GM18511 (cell line): ENCODE measurements at regions not wholly inside any gene's neighbourhood (a gene's known extent, or its start where the extent isn't known, plus 50 kb on each side); places are given as distances from the start of the nearest gene placed in this dataset.

Source experiments
- ATAC-seq: cut with Tn5 transposase; IDR thresholded peaks from one replicate; pipeline ENCODE4 v1.9.1; 2021; ENCODE audit warnings: mild to moderate bottlenecking, moderate library complexity; ENCODE audit not compliant: unreplicated experiment

DNA sequence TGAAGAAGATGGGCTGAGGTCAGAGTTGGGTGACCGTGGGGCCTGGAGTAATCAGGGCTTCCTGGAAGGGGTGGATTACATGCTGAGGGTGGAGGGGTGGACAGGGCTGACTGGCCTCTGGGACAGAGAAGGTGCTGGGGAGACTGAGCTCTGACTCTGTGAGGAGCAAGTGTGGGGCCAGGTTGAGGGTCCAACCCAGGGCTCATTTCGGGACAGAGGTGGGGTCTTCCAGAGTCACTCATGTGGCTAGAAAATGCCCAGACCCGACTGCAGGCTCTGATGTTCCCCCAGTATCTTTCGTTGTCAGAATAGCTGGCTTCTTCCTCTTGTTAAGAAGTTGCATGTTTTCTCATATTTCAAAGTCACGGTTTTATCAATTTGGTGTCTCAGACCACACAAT, 311.8 kb downstream of the PTPRU start:
- ATAC-seq = no peak

- no peak for ATAC-seq
Measured at GRCh38 chr1:29547300-29547699, 311.0 kb downstream of the PTPRU start.

DNA sequence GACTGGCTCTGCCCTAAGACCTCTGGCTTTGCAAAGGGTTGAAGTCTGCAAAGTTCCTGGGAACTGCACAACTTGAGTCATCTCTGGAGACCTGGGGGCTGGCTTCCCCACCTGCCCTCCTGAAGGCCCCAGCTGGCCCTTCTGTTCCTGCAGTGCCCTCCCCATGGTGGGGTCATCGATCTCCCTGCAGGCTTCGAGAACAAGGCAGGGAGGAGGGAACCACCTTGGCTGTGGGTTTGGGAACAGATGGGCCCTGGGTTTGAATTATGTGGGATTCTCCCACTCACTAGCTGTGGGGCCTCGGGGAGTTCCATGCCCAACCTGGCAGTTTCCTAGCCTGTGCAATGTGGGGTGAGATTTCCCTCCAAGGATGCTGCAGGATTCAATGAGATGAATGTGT, 310.2 kb downstream of the PTPRU start:
- ATAC-seq = no peak

- ATAC-seq = no peak
Measured at GRCh38 chr1:29544406-29544805, 308.1 kb downstream of the PTPRU start.

DNA sequence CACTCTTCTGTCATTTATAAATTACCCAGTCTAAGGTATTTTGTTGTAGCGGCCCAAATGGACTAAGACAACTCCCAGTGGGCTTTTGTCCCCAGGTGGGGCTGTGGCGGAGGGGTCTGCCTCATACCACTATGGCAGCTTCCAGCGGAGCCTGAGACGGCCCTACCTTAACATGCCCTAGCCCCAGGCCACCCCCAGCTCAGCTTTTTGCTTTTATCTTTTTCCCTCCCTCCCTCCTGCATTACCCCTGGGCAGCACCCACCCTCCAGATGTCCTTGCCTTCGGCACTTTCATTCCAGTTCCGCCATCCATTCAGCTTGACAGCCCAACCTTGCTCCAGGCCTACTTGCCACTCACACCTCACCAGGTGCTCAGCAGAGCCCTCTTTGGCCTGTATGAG, 307.3 kb downstream of the PTPRU start:
- ATAC-seq = no peak

- no peak for ATAC-seq
Measured at GRCh38 chr1:29542548-29542947, 306.2 kb downstream of the PTPRU start.

DNA sequence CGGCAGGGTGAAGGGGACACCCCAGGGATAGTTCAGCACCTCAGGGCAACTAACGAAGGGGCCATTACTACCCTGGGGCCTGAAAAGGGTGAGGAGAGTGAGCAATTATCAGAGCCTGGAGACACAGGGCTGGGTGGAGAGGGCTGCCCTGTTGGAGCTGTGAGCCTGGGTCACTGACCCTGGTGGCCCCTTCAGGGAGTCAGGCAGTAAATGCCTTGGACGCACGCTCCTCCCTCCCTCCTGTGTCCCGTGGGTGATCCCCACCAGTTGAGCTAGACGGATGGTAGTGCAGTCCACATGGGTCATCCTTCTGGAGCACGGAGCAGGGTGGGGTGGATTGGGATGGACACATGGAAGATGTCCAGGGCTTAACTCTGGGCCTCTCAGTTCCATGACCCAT, 305.3 kb downstream of the PTPRU start:
- no peak for ATAC-seq

DNA sequence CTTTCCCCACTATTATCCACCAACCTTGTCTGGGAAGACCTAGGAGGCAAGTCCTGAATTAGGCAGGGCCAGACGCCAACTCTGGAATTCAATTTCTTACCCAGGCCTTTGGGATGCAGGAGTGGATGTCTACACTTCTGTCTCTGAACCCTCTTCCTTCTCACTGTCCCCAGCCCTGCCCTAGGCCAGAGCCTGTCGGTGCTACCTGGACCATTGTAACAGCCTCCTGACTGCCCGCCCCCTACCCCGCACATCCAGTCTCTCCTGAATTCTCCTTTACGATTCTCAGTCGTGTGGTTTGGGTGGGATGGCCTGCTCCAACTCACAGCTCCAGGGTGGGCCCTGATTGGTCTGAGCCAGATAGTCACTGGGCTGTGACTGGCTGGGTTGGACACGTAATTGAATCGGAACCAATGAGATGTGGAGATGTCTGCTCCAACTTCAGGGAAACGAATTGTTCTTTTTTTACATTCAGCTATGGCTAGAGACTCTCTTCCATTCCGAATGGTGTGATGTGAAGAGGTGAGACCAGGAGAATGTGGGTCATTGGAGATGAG, 304.6 kb downstream of the PTPRU start:
- ATAC-seq = no peak

DNA sequence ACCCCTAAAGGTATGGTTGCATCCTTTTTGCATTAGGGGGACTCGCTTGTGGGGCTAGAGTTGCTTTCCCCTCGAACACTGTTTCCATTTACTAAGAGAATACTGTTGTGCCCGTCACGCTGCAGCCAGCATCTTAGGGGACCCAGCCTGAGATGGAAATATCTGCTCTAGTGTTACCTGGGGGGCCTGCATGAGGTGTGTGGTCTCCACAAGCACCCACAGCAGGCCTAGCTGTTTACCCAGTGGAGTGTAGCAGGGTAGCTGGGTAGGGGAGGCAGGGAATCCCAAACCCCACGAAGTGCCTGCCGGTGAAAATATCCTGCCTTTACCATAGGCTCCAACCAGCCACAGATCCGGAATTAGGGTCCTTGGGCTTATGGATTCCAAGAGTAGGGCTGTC, 303.6 kb downstream of the PTPRU start:
- no peak for ATAC-seq

GRCh38 chr1:29538586-29538985, 302.3 kb downstream of the PTPRU start:
- ATAC-seq = no peak

DNA sequence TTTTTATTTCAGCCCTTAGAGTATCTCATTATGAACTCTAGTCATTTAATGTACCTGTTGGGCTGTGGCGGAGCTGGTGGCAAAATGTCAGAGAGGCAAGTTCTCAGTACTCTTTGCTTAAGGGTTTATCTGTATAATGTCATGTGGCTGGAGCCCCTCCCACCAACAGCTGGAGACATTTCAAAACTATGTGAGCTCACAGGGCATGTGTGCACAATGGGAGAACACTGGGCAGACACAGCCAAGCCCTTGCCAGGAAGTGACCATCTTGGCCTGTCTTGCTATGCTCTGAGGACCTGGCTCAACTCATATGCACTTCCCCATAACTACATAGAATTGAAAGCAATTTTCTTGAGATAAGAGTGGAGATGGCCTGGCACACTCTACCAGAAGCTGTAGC, 296.4 kb downstream of the PTPRU start:
- ATAC-seq = no peak

DNA sequence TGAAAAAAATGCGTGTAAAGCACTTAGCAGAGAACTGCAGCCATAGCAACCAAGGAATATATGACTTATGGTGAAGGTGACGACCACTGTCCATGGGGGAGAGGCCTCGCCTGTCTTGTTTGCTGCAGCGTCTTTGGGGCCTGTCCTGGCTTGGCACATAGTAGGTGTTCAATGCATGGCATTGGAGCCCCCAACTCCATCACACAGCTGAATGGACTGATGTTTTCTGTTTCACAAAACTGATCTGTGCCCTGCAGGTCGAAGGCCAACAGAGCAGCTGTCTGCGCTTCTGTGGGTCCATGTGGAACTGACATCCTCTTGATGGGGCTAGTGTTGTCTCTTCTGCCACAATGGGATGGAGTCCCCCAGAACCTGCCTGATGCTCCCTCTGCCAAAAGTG, 296.0 kb downstream of the PTPRU start:
- ATAC-seq = no peak

GRCh38 chr1:29531596-29531995, 295.3 kb downstream of the PTPRU start:
- no peak for ATAC-seq

DNA sequence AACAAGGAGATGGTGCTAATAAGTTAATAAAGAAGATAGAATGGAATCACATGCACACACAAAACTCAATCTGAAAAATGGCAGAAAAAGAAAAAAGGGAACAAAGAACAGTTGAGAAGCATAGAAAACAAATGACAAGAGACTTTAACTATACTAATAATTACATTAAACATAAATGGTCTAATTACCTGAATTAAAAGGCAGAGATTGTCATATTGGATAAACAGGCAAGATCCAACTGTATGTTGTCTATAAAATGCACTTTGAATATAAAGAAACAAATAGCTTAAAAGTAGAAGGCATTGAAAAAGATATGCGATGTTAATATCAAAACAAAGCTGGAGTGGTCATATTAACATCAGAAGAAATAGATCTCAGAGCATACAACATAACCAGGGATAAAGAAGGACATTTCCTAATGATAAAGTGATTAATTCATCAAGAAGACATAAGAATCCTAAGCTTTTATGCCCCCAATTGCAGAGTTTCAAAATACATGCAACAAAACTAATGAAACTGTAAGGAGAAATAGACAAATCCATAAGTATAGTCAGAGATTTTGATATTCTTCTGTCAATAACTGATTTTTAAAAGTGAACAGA, 293.5 kb downstream of the PTPRU start:
- ATAC-seq = no peak

DNA sequence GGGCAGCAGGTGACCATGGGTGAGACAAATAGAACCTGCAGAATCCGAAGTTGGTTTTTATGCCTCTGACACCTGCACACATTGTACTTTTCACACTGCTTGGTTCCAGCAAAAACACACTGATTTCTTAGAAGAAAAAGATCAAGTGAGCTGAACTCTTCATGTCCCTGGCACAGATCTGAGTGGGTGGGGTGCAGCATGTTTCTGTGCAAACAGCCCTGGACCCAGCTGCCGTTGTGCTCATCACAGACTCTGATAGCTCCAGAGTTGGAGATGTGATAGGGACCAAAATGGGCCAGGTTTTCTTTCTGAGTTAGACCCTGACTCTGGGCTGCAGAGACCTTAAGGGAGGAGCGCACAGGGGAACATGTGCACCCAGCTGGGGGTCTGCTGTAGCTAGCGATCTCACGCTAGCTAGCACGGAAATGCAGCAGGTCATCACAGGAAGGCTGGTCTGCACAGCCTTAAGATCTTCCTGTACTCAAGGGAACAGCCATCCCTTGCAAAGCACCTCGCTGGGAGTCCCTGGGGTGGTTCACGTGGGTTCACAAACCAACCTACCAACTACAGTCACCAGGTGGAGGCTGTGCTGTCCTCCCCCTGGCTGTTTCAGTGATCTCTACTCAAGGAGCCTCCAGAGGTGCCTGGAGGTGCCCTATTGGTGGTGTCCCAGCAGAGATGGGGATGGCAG, 291.1 kb downstream of the PTPRU start:
- ATAC-seq = no peak

- no peak for ATAC-seq
Measured at GRCh38 chr1:29525941-29526340, 289.6 kb downstream of the PTPRU start.

DNA sequence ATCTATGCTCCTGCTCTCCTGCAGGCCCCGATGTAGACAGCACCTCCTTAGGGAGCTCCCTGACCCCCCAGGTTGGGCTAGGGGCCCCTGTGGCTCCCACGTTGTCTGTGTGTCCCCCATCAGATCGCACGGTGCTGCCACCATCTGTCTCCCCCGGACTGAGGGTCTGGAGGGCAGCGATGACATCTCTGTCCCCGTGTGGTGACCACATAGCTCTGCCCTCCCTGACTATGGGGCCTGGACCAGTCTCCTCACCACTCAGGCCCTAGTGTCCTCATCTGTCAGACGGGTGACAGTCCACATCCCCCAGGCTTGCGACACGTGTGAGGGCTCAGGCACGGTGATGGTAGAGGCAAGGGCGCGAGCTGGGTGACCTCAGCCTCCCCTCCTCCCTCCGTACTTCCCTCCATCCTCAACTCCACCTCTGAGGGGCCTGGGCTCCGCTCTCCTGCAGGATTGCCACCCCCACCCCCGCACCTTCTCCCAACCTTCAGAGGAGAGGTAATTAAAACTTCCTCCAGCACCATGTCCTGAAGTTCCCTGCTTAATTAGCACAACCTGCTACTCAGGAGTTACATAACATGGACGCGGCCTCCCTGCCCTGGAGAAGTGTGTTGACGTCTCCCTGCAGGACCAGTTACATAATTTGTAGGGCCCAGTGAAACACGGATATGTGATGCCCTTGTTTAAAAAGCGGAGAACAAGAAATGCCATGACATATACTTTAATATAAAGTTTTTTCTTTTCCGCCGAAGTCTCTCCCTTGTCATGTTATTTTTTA, 288.2 kb downstream of the PTPRU start:
- no peak for ATAC-seq

GRCh38 chr1:29523576-29523975, 287.3 kb downstream of the PTPRU start:
- no peak for ATAC-seq

- ATAC-seq = no peak
Measured at GRCh38 chr1:29523136-29523535, 286.8 kb downstream of the PTPRU start.

- ATAC-seq = no peak
Measured at GRCh38 chr1:29521811-29522580, 285.7 kb downstream of the PTPRU start.

DNA sequence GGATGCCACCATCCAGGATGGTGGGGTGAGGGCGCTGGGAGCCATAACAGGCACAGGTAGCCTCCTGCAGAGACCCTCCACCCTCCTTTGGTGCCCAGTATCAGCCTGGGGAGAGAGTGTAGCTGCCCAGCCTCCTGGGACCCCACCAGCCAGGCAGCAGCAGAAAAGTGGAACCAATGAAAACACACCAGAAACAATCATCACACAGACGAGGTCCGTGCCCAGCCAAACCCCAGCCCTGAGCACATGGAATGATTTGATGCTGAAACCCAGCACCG, 285.1 kb downstream of the PTPRU start:
- no peak for ATAC-seq
